ENCODE measurements at regions not wholly inside any gene's neighbourhood (a gene's known extent, or its start where the extent isn't known, plus 50 kb on each side); places are given as distances from the start of the nearest gene placed in this dataset.

DNA sequence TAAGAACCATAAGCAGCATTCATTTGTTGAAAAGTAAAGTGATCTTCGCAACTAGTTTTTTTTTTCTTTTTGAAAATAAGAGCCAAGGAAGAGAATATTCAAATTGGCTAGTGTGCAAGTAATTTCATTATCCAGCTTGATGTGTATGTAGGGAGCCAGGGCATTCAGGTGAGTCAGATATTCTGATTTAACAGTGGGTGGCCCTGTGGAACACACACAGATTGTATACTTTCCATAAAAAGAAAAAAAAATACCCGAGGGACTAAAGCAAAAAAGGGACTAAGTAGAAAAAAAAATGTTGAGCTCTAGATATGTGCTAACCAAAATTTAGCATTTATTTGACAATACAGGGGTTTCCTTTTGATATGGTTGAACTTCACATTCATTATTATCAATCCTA lies 96.9 kb upstream of the ROPN1 start:
- H3K79me2 ChIP-seq, result peaks cover 42% of the 10 kb centered on the region
- no peak overlapping the region for H3K4me2 ChIP-seq (ENCODE audit: low read length)
- TF ChIP-seq, protein P1, sequence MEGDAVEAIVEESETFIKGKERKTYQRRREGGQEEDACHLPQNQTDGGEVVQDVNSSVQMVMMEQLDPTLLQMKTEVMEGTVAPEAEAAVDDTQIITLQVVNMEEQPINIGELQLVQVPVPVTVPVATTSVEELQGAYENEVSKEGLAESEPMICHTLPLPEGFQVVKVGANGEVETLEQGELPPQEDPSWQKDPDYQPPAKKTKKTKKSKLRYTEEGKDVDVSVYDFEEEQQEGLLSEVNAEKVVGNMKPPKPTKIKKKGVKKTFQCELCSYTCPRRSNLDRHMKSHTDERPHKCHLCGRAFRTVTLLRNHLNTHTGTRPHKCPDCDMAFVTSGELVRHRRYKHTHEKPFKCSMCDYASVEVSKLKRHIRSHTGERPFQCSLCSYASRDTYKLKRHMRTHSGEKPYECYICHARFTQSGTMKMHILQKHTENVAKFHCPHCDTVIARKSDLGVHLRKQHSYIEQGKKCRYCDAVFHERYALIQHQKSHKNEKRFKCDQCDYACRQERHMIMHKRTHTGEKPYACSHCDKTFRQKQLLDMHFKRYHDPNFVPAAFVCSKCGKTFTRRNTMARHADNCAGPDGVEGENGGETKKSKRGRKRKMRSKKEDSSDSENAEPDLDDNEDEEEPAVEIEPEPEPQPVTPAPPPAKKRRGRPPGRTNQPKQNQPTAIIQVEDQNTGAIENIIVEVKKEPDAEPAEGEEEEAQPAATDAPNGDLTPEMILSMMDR (IDR thresholded peaks at IDR 0.05), result no peak
- H2AFZ ChIP-seq, result no peak overlapping the region
- no peak overlapping the region for H3K4me3 ChIP-seq (ENCODE audit: low read depth, low read length)
- no peaks in the 10 kb centered on the region for H3K9me3 ChIP-seq (ENCODE audit: control insufficient read depth, low read length)
- H3K36me3 ChIP-seq (ENCODE audit: control insufficient read depth, insufficient read depth, low read length), result no peaks in the 10 kb centered on the region
- peaks cover 2% of the 10 kb centered on the region for H3K4me1 ChIP-seq
- H3K9ac ChIP-seq, result no peak overlapping the region
- H3K27me3 ChIP-seq (ENCODE audit: control insufficient read depth, insufficient read depth, low read length), result no peaks in the 10 kb centered on the region
- no peak overlapping the region for H3K27ac ChIP-seq

DNA sequence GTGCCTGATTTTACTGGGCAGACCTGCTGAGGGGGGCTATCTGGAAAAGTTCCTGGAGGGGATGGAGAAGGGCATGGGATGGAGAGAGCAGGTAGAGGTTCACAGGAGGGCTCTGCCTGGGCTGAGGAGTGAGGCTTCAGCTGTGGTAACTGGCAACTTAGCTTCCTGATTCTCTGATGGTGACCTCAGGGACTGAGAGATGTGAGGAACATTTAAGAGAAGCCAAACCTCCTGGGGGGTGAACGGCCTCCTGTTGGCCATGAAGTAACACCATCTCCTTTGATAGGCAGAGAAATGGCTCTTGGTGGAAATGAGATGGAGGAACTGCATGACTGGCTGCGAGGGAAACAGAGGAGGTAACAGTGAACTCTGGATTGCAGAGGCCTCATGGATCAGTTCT lies 97.3 kb upstream of the ROPN1 start:
- H3K4me1 ChIP-seq, result peaks cover 2% of the 10 kb centered on the region
- H3K27ac ChIP-seq, result no peak overlapping the region
- no peaks in the 10 kb centered on the region for H3K9me3 ChIP-seq (ENCODE audit: control insufficient read depth, low read length)
- TF ChIP-seq, protein P1 (IDR thresholded peaks at IDR 0.05), result no peak
- H3K27me3 ChIP-seq (ENCODE audit: control insufficient read depth, insufficient read depth, low read length), result no peaks in the 10 kb centered on the region
- no peak overlapping the region for H3K4me3 ChIP-seq (ENCODE audit: low read depth, low read length)
- H3K36me3 ChIP-seq (ENCODE audit: control insufficient read depth, insufficient read depth, low read length), result no peaks in the 10 kb centered on the region
- no peak overlapping the region for H3K9ac ChIP-seq
- H3K4me2 ChIP-seq (ENCODE audit: low read length), result no peak overlapping the region
- no peak overlapping the region for H2AFZ ChIP-seq
- H3K79me2 ChIP-seq, result peaks cover 44% of the 10 kb centered on the region

DNA sequence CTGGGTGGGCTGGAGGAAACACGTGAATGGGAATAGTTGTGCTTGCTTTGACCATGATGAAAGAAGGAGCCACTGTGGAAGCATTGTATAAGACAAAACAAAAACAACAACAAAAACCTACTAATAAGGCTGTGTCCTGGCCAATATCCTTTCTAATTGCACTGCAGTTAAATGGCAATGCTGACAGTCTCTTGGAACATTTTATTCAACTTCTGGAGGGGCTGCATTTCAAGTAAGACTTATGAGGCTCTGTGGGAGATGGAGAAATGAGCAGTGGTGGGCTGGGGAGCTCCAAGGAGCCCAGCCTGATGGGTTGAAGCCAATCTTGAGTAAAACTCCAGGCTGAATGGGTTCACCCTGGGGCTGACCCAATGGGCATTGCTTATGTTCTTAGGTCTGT lies 99.8 kb upstream of the ROPN1 start:
- Histone ChIP-seq H3K9ac (no peak overlapping the region), H3K4me3 (ENCODE audit: low read depth, low read length) (no peak overlapping the region), H3K36me3 (ENCODE audit: control insufficient read depth, insufficient read depth, low read length) (no peaks in the 10 kb centered on the region), H3K27ac (no peak overlapping the region), H3K4me2 (ENCODE audit: low read length) (no peak overlapping the region), H2AFZ (no peak overlapping the region), H3K79me2 (peaks cover 34% of the 10 kb centered on the region), H3K27me3 (ENCODE audit: control insufficient read depth, insufficient read depth, low read length) (no peaks in the 10 kb centered on the region), H3K9me3 (ENCODE audit: control insufficient read depth, low read length) (no peaks in the 10 kb centered on the region), H3K4me1 (peaks cover 2% of the 10 kb centered on the region)
- TF ChIP-seq, protein P1 (IDR thresholded peaks at IDR 0.05), result no peak

DNA sequence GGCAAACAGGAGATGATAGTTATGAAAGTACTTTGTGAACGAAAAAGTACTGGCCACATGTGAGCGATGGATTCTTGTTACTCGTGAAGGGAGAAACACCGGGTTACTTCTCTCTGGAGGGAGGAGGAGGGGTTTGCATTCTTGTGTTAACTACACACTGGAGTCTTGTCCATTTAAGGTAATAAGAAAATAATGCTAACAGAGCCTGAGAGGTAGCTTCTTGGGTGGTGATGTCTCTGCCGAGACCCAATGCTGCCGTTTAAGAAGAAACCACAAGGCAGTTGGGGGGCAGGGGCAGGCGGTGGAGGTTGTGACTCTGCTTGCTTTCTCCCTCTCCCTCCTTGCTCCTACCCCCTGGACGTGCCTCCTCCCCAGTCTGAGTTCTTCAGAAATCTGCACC lies 100.9 kb upstream of the ROPN1 start:
- Histone ChIP-seq H3K4me1 (peaks cover 2% of the 10 kb centered on the region), H3K36me3 (ENCODE audit: control insufficient read depth, insufficient read depth, low read length) (no peaks in the 10 kb centered on the region), H3K9me3 (ENCODE audit: control insufficient read depth, low read length) (no peaks in the 10 kb centered on the region), H3K79me2 (peaks cover 24% of the 10 kb centered on the region), H2AFZ (no peak overlapping the region), H3K9ac (no peak overlapping the region), H3K4me3 (ENCODE audit: low read depth, low read length) (no peak overlapping the region), H3K27ac (no peak overlapping the region), H3K27me3 (ENCODE audit: control insufficient read depth, insufficient read depth, low read length) (no peaks in the 10 kb centered on the region), H3K4me2 (ENCODE audit: low read length) (no peak overlapping the region)
- TF ChIP-seq, protein P1 (IDR thresholded peaks at IDR 0.05), result no peak

DNA sequence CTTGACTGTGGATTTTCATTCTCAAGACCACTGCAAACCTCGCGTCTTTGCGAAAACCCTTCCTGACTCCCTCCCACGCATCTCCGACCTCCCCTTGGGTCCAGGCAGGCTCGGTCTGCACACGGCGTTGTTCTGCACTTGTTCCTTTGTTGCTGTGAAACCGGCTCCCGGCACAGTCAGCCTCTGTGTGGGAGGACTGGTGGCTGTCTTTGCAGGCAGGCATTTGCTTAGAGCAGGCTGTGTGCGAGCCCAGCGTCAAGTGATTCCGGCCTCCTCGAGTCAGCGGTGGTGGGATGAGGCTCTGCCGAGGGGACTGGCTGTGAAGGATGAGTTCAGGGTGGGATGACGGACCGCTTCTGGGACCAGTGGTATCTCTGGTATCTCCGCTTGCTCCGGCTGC lies 102.6 kb upstream of the ROPN1 start:
- no peak overlapping the region for H3K27ac ChIP-seq
- TF ChIP-seq, protein P1 (IDR thresholded peaks at IDR 0.05), result no peak
- H3K4me3 ChIP-seq (ENCODE audit: low read depth, low read length), result no peak overlapping the region
- H3K9ac ChIP-seq, result no peak overlapping the region
- peaks cover 19% of the 10 kb centered on the region for H3K79me2 ChIP-seq
- no peaks in the 10 kb centered on the region for H3K9me3 ChIP-seq (ENCODE audit: control insufficient read depth, low read length)
- no peak overlapping the region for H3K4me2 ChIP-seq (ENCODE audit: low read length)
- no peak overlapping the region for H2AFZ ChIP-seq
- no peaks in the 10 kb centered on the region for H3K36me3 ChIP-seq (ENCODE audit: control insufficient read depth, insufficient read depth, low read length)
- H3K4me1 ChIP-seq, result peaks cover 2% of the 10 kb centered on the region
- H3K27me3 ChIP-seq (ENCODE audit: control insufficient read depth, insufficient read depth, low read length), result no peaks in the 10 kb centered on the region

Measured in parathyroid adenoma (tissue), 2 donors.